ENCODE measurements at regions not wholly inside any gene's neighbourhood (a gene's known extent, or its start where the extent isn't known, plus 50 kb on each side); places are given as distances from the start of the nearest gene placed in this dataset.

DNA sequence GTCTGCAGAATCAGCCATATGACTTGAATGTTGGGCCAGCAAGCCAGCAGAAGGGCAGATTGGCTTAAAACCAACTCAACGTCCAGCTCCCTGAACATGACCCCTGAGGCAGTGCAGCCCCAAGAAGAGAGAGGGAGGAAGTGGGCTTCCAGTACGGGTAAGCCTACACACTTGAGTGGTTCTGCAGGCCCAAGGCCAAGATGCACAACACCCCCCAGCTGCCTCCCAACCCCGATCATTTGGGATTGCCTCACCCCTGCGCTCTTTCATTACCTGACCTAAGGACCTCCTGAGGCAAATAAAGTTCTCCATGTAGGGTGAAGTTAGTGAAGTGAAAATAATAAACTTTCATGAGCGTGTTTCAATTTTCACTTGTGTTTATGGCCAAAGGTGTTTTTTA lies 536.0 kb downstream of the TNS1 start (continued):
- TF ChIP-seq BACH1 (IDR thresholded peaks at IDR 0.05; ENCODE audit: borderline replicate concordance) = no peak
- no peak for TF ChIP-seq SRF (IDR thresholded peaks at IDR 0.05; ENCODE audit: low read depth in 2 of 2, low read length in 2 of 2)
- TF ChIP-seq, protein P1, sequence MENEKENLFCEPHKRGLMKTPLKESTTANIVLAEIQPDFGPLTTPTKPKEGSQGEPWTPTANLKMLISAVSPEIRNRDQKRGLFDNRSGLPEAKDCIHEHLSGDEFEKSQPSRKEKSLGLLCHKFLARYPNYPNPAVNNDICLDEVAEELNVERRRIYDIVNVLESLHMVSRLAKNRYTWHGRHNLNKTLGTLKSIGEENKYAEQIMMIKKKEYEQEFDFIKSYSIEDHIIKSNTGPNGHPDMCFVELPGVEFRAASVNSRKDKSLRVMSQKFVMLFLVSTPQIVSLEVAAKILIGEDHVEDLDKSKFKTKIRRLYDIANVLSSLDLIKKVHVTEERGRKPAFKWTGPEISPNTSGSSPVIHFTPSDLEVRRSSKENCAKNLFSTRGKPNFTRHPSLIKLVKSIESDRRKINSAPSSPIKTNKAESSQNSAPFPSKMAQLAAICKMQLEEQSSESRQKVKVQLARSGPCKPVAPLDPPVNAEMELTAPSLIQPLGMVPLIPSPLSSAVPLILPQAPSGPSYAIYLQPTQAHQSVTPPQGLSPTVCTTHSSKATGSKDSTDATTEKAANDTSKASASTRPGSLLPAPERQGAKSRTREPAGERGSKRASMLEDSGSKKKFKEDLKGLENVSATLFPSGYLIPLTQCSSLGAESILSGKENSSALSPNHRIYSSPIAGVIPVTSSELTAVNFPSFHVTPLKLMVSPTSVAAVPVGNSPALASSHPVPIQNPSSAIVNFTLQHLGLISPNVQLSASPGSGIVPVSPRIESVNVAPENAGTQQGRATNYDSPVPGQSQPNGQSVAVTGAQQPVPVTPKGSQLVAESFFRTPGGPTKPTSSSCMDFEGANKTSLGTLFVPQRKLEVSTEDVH (IDR thresholded peaks at IDR 0.05; ENCODE audit: low read depth, partially characterized antibody) = no peak

DNA sequence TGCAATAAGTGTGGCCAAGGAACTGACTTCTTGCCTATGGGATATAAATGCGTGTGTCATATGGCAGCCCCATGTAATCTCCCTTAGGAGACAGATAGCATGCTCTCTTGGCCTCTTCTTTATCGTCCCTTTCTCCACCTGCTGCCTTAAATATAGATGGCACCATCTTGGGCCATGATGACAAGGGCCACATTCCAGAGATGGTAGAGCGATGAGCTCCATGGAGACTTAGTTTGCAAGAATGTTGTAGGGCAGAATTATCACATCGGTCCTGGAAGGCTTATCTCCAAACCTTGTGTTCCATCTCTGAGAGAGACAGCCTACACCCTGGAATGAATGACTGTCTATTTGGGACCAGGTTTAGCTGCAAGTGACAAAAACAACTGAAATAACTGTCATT lies 536.7 kb downstream of the TNS1 start:
- BruUV-seq (replicated peaks) = no TSS peak
- peaks cover 11% of the 10 kb centered on the region for H3K4me1 ChIP-seq (ENCODE audit: control insufficient read depth, insufficient read depth, low read length)
- ChIA-PET SMC1A (ENCODE audit: uncharacterized antibody, unreplicated experiment) (no interaction called here), CTCF (no interaction called here), POLR2A (no interaction called here), RAD21 (ENCODE audit: unreplicated experiment) (no interaction called here)
- ATAC-seq (no peak), DNase-seq (ENCODE audit: low read depth, low spot score) (no peak), FAIRE-seq (no peak)
- no peaks in the 10 kb centered on the region for H3K79me2 ChIP-seq (ENCODE audit: control insufficient read depth, insufficient read depth, low read length)
- no peaks in the 10 kb centered on the region for H4K20me1 ChIP-seq (ENCODE audit: control insufficient read depth, insufficient read depth)
- no peak overlapping the region for H2AFZ ChIP-seq (ENCODE audit: control insufficient read depth, low read depth, low read length)
- intact Hi-C loops (cut with micrococcal nuclease; ENCODE audit: unreplicated experiment) (no loop called here), in situ Hi-C loops (cut with MboI) (no loop called here)
- no peak overlapping the region for H3K27ac ChIP-seq (ENCODE audit: control insufficient read depth, insufficient read depth)
- no peak overlapping the region for H3K9ac ChIP-seq (ENCODE audit: control insufficient read depth, insufficient read depth, low read length)
- no peaks in the 10 kb centered on the region for H3K27me3 ChIP-seq (replicated peaks in 1 of 2; ENCODE audit: control insufficient read depth in 2 of 2, insufficient read depth in 2 of 2, low read length in 1 of 2)
- no peak for TF ChIP-seq EP300 (IDR thresholded peaks at IDR 0.05; ENCODE audit: borderline replicate concordance in 1 of 2, control insufficient read depth in 1 of 2, low read depth in 2 of 2, low read length in 2 of 2)
- TF ChIP-seq, protein P2, sequence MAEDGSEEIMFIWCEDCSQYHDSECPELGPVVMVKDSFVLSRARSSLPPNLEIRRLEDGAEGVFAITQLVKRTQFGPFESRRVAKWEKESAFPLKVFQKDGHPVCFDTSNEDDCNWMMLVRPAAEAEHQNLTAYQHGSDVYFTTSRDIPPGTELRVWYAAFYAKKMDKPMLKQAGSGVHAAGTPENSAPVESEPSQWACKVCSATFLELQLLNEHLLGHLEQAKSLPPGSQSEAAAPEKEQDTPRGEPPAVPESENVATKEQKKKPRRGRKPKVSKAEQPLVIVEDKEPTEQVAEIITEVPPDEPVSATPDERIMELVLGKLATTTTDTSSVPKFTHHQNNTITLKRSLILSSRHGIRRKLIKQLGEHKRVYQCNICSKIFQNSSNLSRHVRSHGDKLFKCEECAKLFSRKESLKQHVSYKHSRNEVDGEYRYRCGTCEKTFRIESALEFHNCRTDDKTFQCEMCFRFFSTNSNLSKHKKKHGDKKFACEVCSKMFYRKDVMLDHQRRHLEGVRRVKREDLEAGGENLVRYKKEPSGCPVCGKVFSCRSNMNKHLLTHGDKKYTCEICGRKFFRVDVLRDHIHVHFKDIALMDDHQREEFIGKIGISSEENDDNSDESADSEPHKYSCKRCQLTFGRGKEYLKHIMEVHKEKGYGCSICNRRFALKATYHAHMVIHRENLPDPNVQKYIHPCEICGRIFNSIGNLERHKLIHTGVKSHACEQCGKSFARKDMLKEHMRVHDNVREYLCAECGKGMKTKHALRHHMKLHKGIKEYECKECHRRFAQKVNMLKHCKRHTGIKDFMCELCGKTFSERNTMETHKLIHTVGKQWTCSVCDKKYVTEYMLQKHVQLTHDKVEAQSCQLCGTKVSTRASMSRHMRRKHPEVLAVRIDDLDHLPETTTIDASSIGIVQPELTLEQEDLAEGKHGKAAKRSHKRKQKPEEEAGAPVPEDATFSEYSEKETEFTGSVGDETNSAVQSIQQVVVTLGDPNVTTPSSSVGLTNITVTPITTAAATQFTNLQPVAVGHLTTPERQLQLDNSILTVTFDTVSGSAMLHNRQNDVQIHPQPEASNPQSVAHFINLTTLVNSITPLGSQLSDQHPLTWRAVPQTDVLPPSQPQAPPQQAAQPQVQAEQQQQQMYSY (CRISPR knock-in tag; IDR thresholded peaks at IDR 0.05) = no peak
- no peak for TF ChIP-seq RAD21 (IDR thresholded peaks at IDR 0.05; ENCODE audit: insufficient read depth, low read depth, low read length)
- no peak for TF ChIP-seq ZNF207 (IDR thresholded peaks at IDR 0.05; ENCODE audit: borderline replicate concordance)
- no peak for TF ChIP-seq JUNB (IDR thresholded peaks at IDR 0.05)
- H3K4me2 ChIP-seq (ENCODE audit: control insufficient read depth, insufficient read depth) = no peak overlapping the region
- H3K36me3 ChIP-seq (ENCODE audit: control insufficient read depth in 2 of 2, insufficient read depth in 2 of 2, low read length in 1 of 2) = no peaks in the 10 kb centered on the region
- no peak overlapping the region for H3K4me3 ChIP-seq
- WGBS (ENCODE audit: insufficient coverage, insufficient replicate concordance, low lambda C conversion rate, missing lambda C conversion rate) = 27% methylated on average over 4 of the region's 4 CpGs
- no peaks in the 10 kb centered on the region for H3K9me3 ChIP-seq (replicated peaks; ENCODE audit: control insufficient read depth, insufficient read depth, low read length)

All from GM12878 (cell line).